Erythroblast (primary cell): ENCODE measurements at regions not wholly inside any gene's neighbourhood (a gene's known extent, or its start where the extent isn't known, plus 50 kb on each side); places are given as distances from the start of the nearest gene placed in this dataset.

ENCODE experiments used
- GATA1 ChIP-seq: IDR thresholded peaks from 2 replicates; pipeline ENCODE4 v1.6.1; 2011; ENCODE audit warnings: low read depth, mild to moderate bottlenecking, control low read depth, low read length, moderate library complexity
- POLR2A ChIP-seq: IDR thresholded peaks from 2 replicates; pipeline ENCODE4 v1.6.1; 2011; ENCODE audit warnings: mild to moderate bottlenecking, low read length

DNA sequence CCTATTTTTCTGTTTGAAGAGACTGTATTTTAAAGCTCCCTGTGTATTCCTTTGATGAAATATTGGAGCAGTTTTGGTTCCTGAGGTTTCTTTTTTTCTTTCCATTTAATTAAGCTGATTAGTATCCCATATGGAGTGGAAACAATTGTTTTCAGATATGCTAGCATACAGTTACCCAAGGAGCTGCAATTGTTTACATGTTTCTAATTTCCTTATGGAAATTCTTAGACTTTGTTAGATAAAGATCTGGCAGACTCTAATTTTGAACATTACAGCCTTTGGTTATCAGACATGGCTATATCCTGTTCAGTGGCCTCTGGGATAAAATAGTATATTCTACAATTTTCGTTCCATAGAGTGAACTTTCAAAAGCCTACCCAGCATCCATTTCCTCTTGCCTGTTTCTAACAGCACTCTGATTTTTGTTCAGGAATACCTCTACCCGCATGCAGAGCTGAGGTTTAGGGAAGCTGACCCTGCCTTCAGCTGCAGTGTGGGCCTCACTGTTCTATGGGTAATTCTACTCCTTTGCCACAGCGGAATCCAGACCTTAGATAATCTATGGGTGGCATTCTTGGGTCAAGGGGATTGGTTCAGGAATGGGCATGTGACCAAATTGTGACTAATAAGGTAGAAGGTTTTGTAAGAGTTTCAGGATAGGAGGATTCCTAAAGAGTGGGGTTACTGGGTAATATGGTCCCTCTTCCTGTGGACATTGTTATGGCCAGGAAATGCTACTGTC is 161.1 kb upstream of the ANKRD28 start:
- no peak for TF ChIP-seq POLR2A
- TF ChIP-seq GATA1 = no peak
